HepG2 (cell line): ENCODE measurements at regions not wholly inside any gene's neighbourhood (a gene's known extent, or its start where the extent isn't known, plus 50 kb on each side); places are given as distances from the start of the nearest gene placed in this dataset.

Experiments
- ATAC-seq: fragments of 200-7000 bp; cut with Tn5 transposase; 3 replicates; pipeline ENCODE4 v1.9.1; 2020; ENCODE audit warnings: mild to moderate bottlenecking, moderate library complexity
- BruUV-seq: library from RNA; stranded (reverse); fragments of 400-500 nt; replicated peaks from 2 replicates; lab custom pipeline; 2021; lab: Mats Ljungman, UMichigan
- CTCF ChIA-PET: fragments of 300-600 bp; formaldehyde crosslinking; extraction: SDS; loops from one replicate; lab custom pipeline; 2021; ENCODE audit warnings: low total read pairs, inconsistent platforms, low intra/inter-chr PET ratio; lab: Yijun Ruan, JAX
- POLR2A ChIA-PET: fragments of 350-600 bp; sonication (Branson Sonifier 250); formaldehyde crosslinking; loops from one replicate; lab custom pipeline; 2020; ENCODE audit warnings: antibody characterized with exemption, inconsistent platforms; lab: Yijun Ruan, JAX
- DNase-seq: peaks from one replicate; pipeline ENCODE4 v3.0.0-alpha.2; 2015; ENCODE audit warnings: low spot score
- FAIRE-seq: peaks from 3 replicates; lab custom pipeline; 2011; peaks lifted over from hg19 to GRCh38; lab: Jason Lieb, UNC
- H2AFZ ChIP-seq: one replicate; pipeline ENCODE4 v1.6.1; 2011; ENCODE audit warnings: low read length, inconsistent platforms
- H3K27ac ChIP-seq: fragments of 300-600 bp; 3 replicates; pipeline ENCODE4 v1.8.0; 2011; ENCODE audit warnings: mixed run types, mild to moderate bottlenecking, mixed read lengths, low read length, inconsistent platforms; ENCODE audit not compliant: insufficient read depth; ENCODE audit errors: extremely low read length
- H3K27me3 ChIP-seq, 2 experiments: fragments of 200-600 bp in 1 of 2; 2 replicates in 1 of 2; 3 replicates in 1 of 2; pipeline versions ENCODE4 v1.6.0 to v1.8.0; 2011; ENCODE audit warnings: low read length in 2 of 2, mild to moderate bottlenecking in 2 of 2, moderate library complexity in 2 of 2, inconsistent platforms in 1 of 2; ENCODE audit not compliant: insufficient read depth in 2 of 2, control insufficient read depth in 1 of 2
- H3K36me3 ChIP-seq, 2 experiments: fragments of 200-600 bp in 1 of 2; replicated peaks in 1 of 2; 2 replicates in 1 of 2; 3 replicates in 1 of 2; pipeline versions ENCODE4 v1.5.1 to v1.8.0; 2011; ENCODE audit warnings: low read length in 2 of 2, inconsistent platforms in 1 of 2; ENCODE audit not compliant: insufficient read depth in 2 of 2, control insufficient read depth in 1 of 2
- H3K4me1 ChIP-seq: 2 replicates; pipeline ENCODE4 v1.5.1; 2012; ENCODE audit warnings: low read length, inconsistent platforms; ENCODE audit not compliant: insufficient read depth
- H3K4me2 ChIP-seq: 2 replicates; pipeline ENCODE4 v1.6.0; 2011; ENCODE audit warnings: low read depth, low read length, inconsistent platforms
- H3K4me3 ChIP-seq, 3 experiments: fragments of 200-600 bp in 1 of 3; sonication (generic), shearing (Covaris generic) in 1 of 3; replicated peaks in 1 of 3; 2 replicates each; pipeline ENCODE4 v1.5.1; 2011 to 2016; ENCODE audit warnings: low read length in 3 of 3, inconsistent platforms in 2 of 3, low read depth in 2 of 3, mild to moderate bottlenecking in 2 of 3, control low read depth in 1 of 3, mixed read lengths in 1 of 3; ENCODE audit not compliant: insufficient read depth in 1 of 3
- H3K79me2 ChIP-seq: one replicate; pipeline ENCODE4 v1.6.1; 2011; ENCODE audit warnings: low read length, inconsistent platforms; ENCODE audit not compliant: insufficient read depth
- H3K9ac ChIP-seq: 2 replicates; pipeline ENCODE4 v1.6.0; 2011; ENCODE audit warnings: mild to moderate bottlenecking, low read depth, low read length, inconsistent platforms; ENCODE audit not compliant: insufficient read depth
- H3K9me3 ChIP-seq: 2 replicates; pipeline ENCODE4 v1.5.1; 2012; ENCODE audit warnings: mild to moderate bottlenecking, low read length
- H4K20me1 ChIP-seq: 2 replicates; pipeline ENCODE4 v1.6.0; 2011; ENCODE audit warnings: inconsistent platforms, mild to moderate bottlenecking, low read length, moderate library complexity; ENCODE audit not compliant: insufficient read depth
- CENPX ChIP-seq: sonication (generic); formaldehyde crosslinking; IDR thresholded peaks from 2 replicates; pipeline ENCODE4 v1.9.0; 2021; ENCODE audit warnings: mild to moderate bottlenecking, missing genetic modification reagents, moderate library complexity
- ETV5 ChIP-seq: IDR thresholded peaks from 2 replicates; pipeline ENCODE4 v1.6.1; 2018; ENCODE audit warnings: missing biosample characterization, missing genetic modification reagents, inconsistent platforms, borderline replicate concordance
- EZH2 ChIP-seq: conservative IDR thresholded peaks from 2 replicates; pipeline ENCODE4 v1.6.1; 2012; ENCODE audit warnings: mild to moderate bottlenecking, low read depth, low read length, moderate library complexity
- NFE2L2 ChIP-seq: fragments of 150-350 bp; IDR thresholded peaks from 2 replicates; pipeline ENCODE4 v1.6.1; 2014; ENCODE audit warnings: low read length
- ZNF577 ChIP-seq: sonication (generic); formaldehyde crosslinking; IDR thresholded peaks from 2 replicates; pipeline ENCODE4 v1.4.0; 2020; ENCODE audit warnings: mild to moderate bottlenecking, low read depth, missing genetic modification reagents, borderline replicate concordance
- WGBS: methylation state at CpG from one replicate; pipeline ENCODE4 v1.1.6; 2017; ENCODE audit warnings: low lambda C conversion rate; 5-methylcytosine and 5-hydroxymethylcytosine counted together
- in situ Hi-C: cut with HindIII; loops from 2 replicates; pipeline ENCODE4 v1.10.0; 2017; ENCODE audit warnings: low pct_unique_long_range_greater_than_20kb; ENCODE audit not compliant: extremely low pct_ligation_motif_present
- intact Hi-C: fragments of 100-400 bp; cut with micrococcal nuclease; formaldehyde crosslinking; loops from one replicate; pipeline ENCODE4 v1.10.0; 2022; ENCODE audit not compliant: unreplicated experiment

DNA sequence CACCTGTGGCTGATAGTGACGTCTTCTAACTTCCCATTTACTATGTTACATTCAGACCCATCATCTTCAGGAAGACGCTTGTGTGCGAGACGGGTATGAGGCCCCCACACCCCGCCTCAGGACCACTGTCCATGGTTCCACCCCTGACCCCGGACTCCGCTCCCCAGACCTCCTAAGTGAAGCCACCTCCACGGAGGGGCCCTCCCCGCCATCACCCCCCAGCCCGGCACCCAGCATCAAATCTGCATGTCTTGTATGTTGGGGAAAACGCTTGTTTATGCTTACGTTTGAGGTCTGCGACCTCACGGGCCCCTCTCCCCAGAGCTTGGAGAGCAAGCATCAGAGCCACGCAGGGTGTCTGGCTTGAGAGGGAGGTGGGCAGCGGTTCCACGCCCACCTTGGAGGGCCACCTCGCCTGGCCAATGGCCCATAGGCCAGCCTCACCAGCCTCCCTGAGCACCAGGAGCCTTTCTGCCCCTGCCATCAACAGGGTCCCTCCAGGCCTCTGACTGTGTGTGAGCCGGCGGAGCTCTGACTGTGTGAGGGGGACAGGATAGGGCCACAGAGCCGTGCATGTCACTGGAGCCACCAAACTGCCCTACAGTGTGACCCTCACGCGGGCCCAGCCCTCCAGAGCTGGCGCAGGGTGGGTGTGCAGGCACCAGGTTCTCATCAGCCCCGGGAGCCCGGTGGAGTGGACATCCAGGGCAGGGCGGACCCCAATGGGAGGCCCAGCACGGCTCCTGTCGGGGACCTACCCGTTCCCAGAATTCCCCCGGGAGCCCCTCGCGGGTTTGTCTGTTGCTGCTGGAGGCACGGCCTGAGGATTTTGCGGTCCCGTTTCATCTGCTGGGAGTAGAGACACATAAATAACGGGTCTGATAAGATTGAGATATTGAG is 88.4 kb upstream of the NKX1-1 start:
- Histone ChIP-seq H3K4me2 (no peak overlapping the region), H3K27ac (no peak overlapping the region), H3K27me3 (peaks cover 12 to 63% of the 10 kb centered on the region in 2 experiments), H3K36me3 (no peaks in the 10 kb centered on the region), H3K4me1 (no peaks in the 10 kb centered on the region), H3K9ac (no peak overlapping the region), H2AFZ (no peak overlapping the region), H3K9me3 (no peaks in the 10 kb centered on the region), H4K20me1 (no peaks in the 10 kb centered on the region), H3K4me3 (no peak overlapping the region), H3K79me2 (no peaks in the 10 kb centered on the region)
- in situ Hi-C loops (no loop called here), intact Hi-C loops (no loop called here)
- DNase-seq (no peak), FAIRE-seq (no peak), ATAC-seq (no peak)
- POLR2A ChIA-PET: no interaction called here
- CTCF ChIA-PET: no interaction called here
- no peak for TF ChIP-seq ETV5
- TF ChIP-seq EZH2: peak; percentile 33; the same call in 1 of the 2 replicates
- 11% methylated on average over 22 of the region's 37 CpGs for WGBS
- BruUV-seq: no TSS peak

DNA sequence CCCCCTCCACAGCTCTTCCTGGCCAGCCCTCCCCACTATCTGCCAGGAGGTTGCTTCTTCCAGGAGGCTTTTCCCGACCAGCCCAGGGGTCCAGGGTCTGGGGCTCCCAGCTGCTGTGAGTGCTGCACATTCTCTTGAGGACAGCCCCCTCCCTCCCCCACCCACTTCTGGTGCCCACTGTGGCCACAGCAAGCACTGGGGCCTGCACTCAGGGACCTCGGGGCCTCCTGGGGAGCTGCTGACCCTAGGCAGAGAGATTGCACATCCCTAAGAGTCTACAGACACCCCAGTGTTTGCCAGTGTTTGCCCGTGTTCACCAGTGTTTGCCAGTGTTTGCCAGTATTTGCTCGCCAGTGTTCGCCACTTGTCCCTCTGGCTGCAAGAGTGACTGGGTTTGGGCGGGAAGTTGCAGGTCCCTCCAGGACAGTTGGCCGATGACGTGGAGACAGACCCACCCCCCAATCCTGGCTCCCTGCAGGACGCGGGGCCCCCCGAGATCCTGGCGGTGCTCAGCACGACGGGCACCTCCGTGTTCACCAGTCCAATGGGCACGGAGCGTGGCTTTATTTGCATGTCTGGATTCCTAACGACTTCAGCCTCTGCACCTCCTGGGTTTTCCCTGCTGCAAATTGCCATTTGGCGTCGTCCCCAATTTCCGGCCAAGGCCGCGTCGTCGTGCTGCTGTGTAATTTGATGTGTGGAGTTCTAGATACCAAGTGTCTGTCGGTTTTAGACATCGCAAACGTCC is 87.5 kb upstream of the NKX1-1 start:
- no peak for FAIRE-seq
- in situ Hi-C loops (no loop called here), intact Hi-C loops (no loop called here)
- Histone ChIP-seq H3K79me2 (no peaks in the 10 kb centered on the region), H4K20me1 (no peaks in the 10 kb centered on the region), H3K27ac (no peak overlapping the region), H3K4me1 (no peaks in the 10 kb centered on the region), H3K4me2 (no peak overlapping the region), H3K36me3 (no peaks in the 10 kb centered on the region), H3K9ac (no peak overlapping the region), H3K9me3 (no peaks in the 10 kb centered on the region), H2AFZ (no peak overlapping the region), H3K27me3 (peaks cover 15 to 72% of the 10 kb centered on the region in 2 experiments), H3K4me3 (no peak overlapping the region)
- DNase-seq: no peak
- no TSS peak for BruUV-seq
- ChIA-PET CTCF (no interaction called here), POLR2A (no interaction called here)
- 60% methylated on average over 21 of the region's 28 CpGs for WGBS
- TF ChIP-seq NFE2L2 (no peak), CENPX (CRISPR knock-in tag) (no peak), ZNF577 (CRISPR knock-in tag) (no peak), EZH2 (0 out of 2 replicates have a peak, but pooled peaks have one; percentile 50)
- no peak for ATAC-seq
